H1 (cell line): ENCODE measurements at regions not wholly inside any gene's neighbourhood (a gene's known extent, or its start where the extent isn't known, plus 50 kb on each side); places are given as distances from the start of the nearest gene placed in this dataset.

Experiments
- CTCF ChIA-PET: fragments of 300-600 bp; sonication (Branson Sonifier 250); formaldehyde crosslinking; loops from one replicate; lab custom pipeline; 2021; ENCODE audit not compliant: partially characterized antibody; lab: Charles Lee
- POLR2A ChIA-PET: fragments of 300-600 bp; sonication (Branson Sonifier 250); formaldehyde crosslinking; loops from one replicate; lab custom pipeline; 2021; ENCODE audit warnings: inconsistent platforms; ENCODE audit not compliant: partially characterized antibody; lab: Charles Lee
- DNase-seq, 2 experiments: peaks; one replicate each; pipeline versions ENCODE4 v3.0.0 to v3.0.0-alpha.2; 2010 to 2022; ENCODE audit warnings: low spot score in 2 of 2, low read depth in 1 of 2, mixed read lengths in 1 of 2
- FAIRE-seq: peaks from 2 replicates; lab custom pipeline; 2011; peaks lifted over from hg19 to GRCh38; lab: Jason Lieb, UNC
- H2AFZ ChIP-seq: 2 replicates; pipeline ENCODE4 v1.8.1; 2012; ENCODE audit warnings: low read length, inconsistent platforms
- H2AK5ac ChIP-seq: 2 replicates; pipeline ENCODE4 v1.6.1; 2013; ENCODE audit warnings: low read depth, low read length
- H2BK120ac ChIP-seq: replicated peaks from 2 replicates; pipeline ENCODE3; 2013; ENCODE audit warnings: low read depth, low read length, inconsistent platforms
- H2BK12ac ChIP-seq: 2 replicates; pipeline ENCODE4 v1.6.1; 2013; ENCODE audit warnings: low read depth, low read length
- H2BK15ac ChIP-seq: 2 replicates; pipeline ENCODE4 v1.6.1; 2013; ENCODE audit warnings: low read length
- H2BK20ac ChIP-seq: 2 replicates; pipeline ENCODE4 v1.6.1; 2013; ENCODE audit warnings: low read length
- H2BK5ac ChIP-seq: 2 replicates; pipeline ENCODE4 v1.6.1; 2013; ENCODE audit warnings: low read depth, low read length
- H3K14ac ChIP-seq: 2 replicates; pipeline ENCODE4 v1.6.1; 2013; ENCODE audit warnings: inconsistent platforms; ENCODE audit not compliant: insufficient read length
- H3K18ac ChIP-seq: 2 replicates; pipeline ENCODE4 v1.6.1; 2013; ENCODE audit warnings: low read length; ENCODE audit errors: extremely low read depth
- H3K23ac ChIP-seq: 2 replicates; pipeline ENCODE4 v1.6.1; 2013; ENCODE audit warnings: inconsistent platforms; ENCODE audit not compliant: insufficient read length
- H3K23me2 ChIP-seq: 2 replicates; pipeline ENCODE4 v1.6.1; 2013; ENCODE audit warnings: low read depth, low read length
- H3K27ac ChIP-seq: 2 replicates; pipeline ENCODE4 v1.6.1; 2011; ENCODE audit warnings: low read depth, low read length, inconsistent platforms
- H3K27me3 ChIP-seq, 4 experiments: replicated peaks in 1 of 4; 1 replicate in 1 of 4; 2 replicates in 3 of 4; pipeline versions ENCODE4 v1.6.1 to v1.8.1; 2011 to 2013; ENCODE audit warnings: low read length in 3 of 4, mild to moderate bottlenecking in 3 of 4, inconsistent platforms in 2 of 4, mixed read lengths in 2 of 4, moderate library complexity in 1 of 4; ENCODE audit not compliant: control insufficient read depth in 3 of 4, insufficient read depth in 3 of 4; ENCODE audit errors: extremely low read depth in 1 of 4
- H3K36me3 ChIP-seq, 4 experiments: 2 replicates each; pipeline versions ENCODE4 v1.6.1 to v1.8.1; 2011 to 2013; ENCODE audit warnings: mild to moderate bottlenecking in 4 of 4, low read length in 3 of 4, moderate library complexity in 2 of 4, control low read depth in 1 of 4, inconsistent platforms in 1 of 4; ENCODE audit not compliant: insufficient read depth in 4 of 4, control insufficient read depth in 2 of 4
- H3K4ac ChIP-seq: replicated peaks from 2 replicates; pipeline ENCODE3; 2013; ENCODE audit warnings: low read length, low read depth, mixed read lengths, inconsistent platforms; ENCODE audit not compliant: insufficient read length
- H3K4me1 ChIP-seq, 4 experiments: replicated peaks in 1 of 4; 1 replicate in 1 of 4; 2 replicates in 3 of 4; pipeline versions ENCODE4 v1.6.1 to v1.8.1; 2011 to 2013; ENCODE audit warnings: low read length in 3 of 4, inconsistent platforms in 2 of 4, mixed read lengths in 1 of 4; ENCODE audit not compliant: insufficient read depth in 4 of 4, control insufficient read depth in 3 of 4
- H3K4me2 ChIP-seq, 2 experiments: 2 replicates each; pipeline versions ENCODE4 v1.6.1 to v1.8.1; 2011 to 2013; ENCODE audit warnings: low read depth in 2 of 2, low read length in 2 of 2, control low read depth in 1 of 2, inconsistent platforms in 1 of 2, mild to moderate bottlenecking in 1 of 2; ENCODE audit not compliant: insufficient read depth in 1 of 2
- H3K4me3 ChIP-seq, 4 experiments: fragments of 200-600, 300-600 bp in 1 of 4; sonication (generic), shearing (Covaris generic), sonication (Bioruptor Twin) in 1 of 4; 2 replicates each; pipeline versions ENCODE4 v1.5.1 to v1.8.1; 2011 to 2016; ENCODE audit warnings: low read length in 4 of 4, low read depth in 3 of 4, control low read depth in 2 of 4, inconsistent platforms in 2 of 4, mild to moderate bottlenecking in 2 of 4, mixed read lengths in 1 of 4, moderate library complexity in 1 of 4; ENCODE audit not compliant: insufficient read depth in 2 of 4; ENCODE audit errors: extremely low read depth in 1 of 4
- H3K56ac ChIP-seq: replicated peaks from 2 replicates; pipeline ENCODE3; 2013; ENCODE audit warnings: low read depth, mild to moderate bottlenecking, mixed read lengths, low read length, inconsistent platforms; ENCODE audit not compliant: insufficient read length
- H3K79me1 ChIP-seq: 2 replicates; pipeline ENCODE4 v1.6.1; 2013; ENCODE audit warnings: low read depth, low read length, control low read depth
- H3K79me2 ChIP-seq, 2 experiments: 2 replicates each; pipeline versions ENCODE4 v1.6.1 to v1.8.1; 2012 to 2013; ENCODE audit warnings: low read length in 2 of 2, mild to moderate bottlenecking in 2 of 2, inconsistent platforms in 1 of 2; ENCODE audit not compliant: insufficient read depth in 2 of 2, control insufficient read depth in 1 of 2
- H3K9ac ChIP-seq, 4 experiments: replicated peaks in 1 of 4; 1 replicate in 1 of 4; 2 replicates in 3 of 4; pipeline versions ENCODE4 v1.6.1 to v1.8.1; 2011 to 2013; ENCODE audit warnings: low read depth in 3 of 4, low read length in 3 of 4, control low read depth in 2 of 4, mild to moderate bottlenecking in 2 of 4, moderate library complexity in 2 of 4, inconsistent platforms in 1 of 4; ENCODE audit errors: extremely low read depth in 1 of 4
- H3K9me3 ChIP-seq, 2 experiments: 2 replicates each; pipeline versions ENCODE4 v1.6.1 to v1.8.1; 2012 to 2013; ENCODE audit warnings: mild to moderate bottlenecking in 2 of 2, moderate library complexity in 2 of 2, control low read depth in 1 of 2, inconsistent platforms in 1 of 2, low read depth in 1 of 2, low read length in 1 of 2, mixed read lengths in 1 of 2; ENCODE audit not compliant: insufficient read depth in 2 of 2
- H4K20me1 ChIP-seq, 2 experiments: replicated peaks in 1 of 2; 2 replicates each; pipeline versions ENCODE3 to v1.8.1; 2011 to 2013; ENCODE audit warnings: inconsistent platforms in 2 of 2, low read length in 2 of 2, mild to moderate bottlenecking in 1 of 2; ENCODE audit not compliant: insufficient read depth in 2 of 2, control insufficient read depth in 1 of 2
- H4K5ac ChIP-seq: 2 replicates; pipeline ENCODE4 v1.6.1; 2013; ENCODE audit warnings: low read length, low read depth, mixed read lengths, inconsistent platforms; ENCODE audit not compliant: insufficient read length
- H4K8ac ChIP-seq: 2 replicates; pipeline ENCODE4 v1.8.0; 2013; ENCODE audit warnings: mild to moderate bottlenecking, moderate library complexity, low read length, inconsistent platforms; ENCODE audit not compliant: insufficient read depth; ENCODE audit errors: extremely low read depth
- H4K91ac ChIP-seq: replicated peaks from 2 replicates; pipeline ENCODE3; 2013; ENCODE audit warnings: low read length, mixed read lengths, inconsistent platforms; ENCODE audit not compliant: insufficient read length
- FOSL1 ChIP-seq: IDR thresholded peaks from 2 replicates; pipeline ENCODE4 v1.6.1; 2011; ENCODE audit warnings: mild to moderate bottlenecking, low read depth, low read length, moderate library complexity; ENCODE audit not compliant: insufficient read depth
- KDM4A ChIP-seq: IDR thresholded peaks from one replicate; pipeline ENCODE4 v1.7.1; 2012; ENCODE audit warnings: low read depth, mild to moderate bottlenecking, moderate library complexity, low read length, inconsistent platforms; ENCODE audit not compliant: severe bottlenecking
- RAD21 ChIP-seq, 2 experiments: IDR thresholded peaks in 1 of 2; conservative IDR thresholded peaks in 1 of 2; 2 replicates each; pipeline ENCODE4 v1.6.1; 2011; ENCODE audit warnings: low read depth in 2 of 2, low read length in 2 of 2, improper control_type of control experiment in 1 of 2, inconsistent platforms in 1 of 2, mild to moderate bottlenecking in 1 of 2, moderate library complexity in 1 of 2
- RBBP5 ChIP-seq: IDR thresholded peaks from 2 replicates; pipeline ENCODE4 v1.7.1; 2012; ENCODE audit warnings: low read depth, mild to moderate bottlenecking, inconsistent platforms, low read length, moderate library complexity, borderline replicate concordance
- SIX5 ChIP-seq: IDR thresholded peaks from 2 replicates; pipeline ENCODE4 v1.6.1; 2011; ENCODE audit warnings: mild to moderate bottlenecking, low read depth, low read length
- ZNF274 ChIP-seq: IDR thresholded peaks from 2 replicates; pipeline ENCODE4 v1.7.0; 2012; ENCODE audit warnings: low read length, borderline replicate concordance; ENCODE audit errors: extremely low read depth
- WGBS, 2 experiments: shearing (Covaris generic) in 1 of 2; methylation state at CpG; one replicate each; pipeline versions ENCODE4 v1.1.6 to v1.1.7; 2013 to 2015; ENCODE audit warnings: low lambda C conversion rate in 2 of 2, mixed read lengths in 2 of 2, inconsistent platforms in 1 of 2, low coverage in 1 of 2, missing lambda C conversion rate in 1 of 2; ENCODE audit not compliant: insufficient replicate concordance in 2 of 2, insufficient coverage in 1 of 2, insufficient read length in 1 of 2; ENCODE audit errors: extremely low coverage in 1 of 2, missing lambda C conversion rate in 1 of 2; 5-methylcytosine and 5-hydroxymethylcytosine counted together

DNA sequence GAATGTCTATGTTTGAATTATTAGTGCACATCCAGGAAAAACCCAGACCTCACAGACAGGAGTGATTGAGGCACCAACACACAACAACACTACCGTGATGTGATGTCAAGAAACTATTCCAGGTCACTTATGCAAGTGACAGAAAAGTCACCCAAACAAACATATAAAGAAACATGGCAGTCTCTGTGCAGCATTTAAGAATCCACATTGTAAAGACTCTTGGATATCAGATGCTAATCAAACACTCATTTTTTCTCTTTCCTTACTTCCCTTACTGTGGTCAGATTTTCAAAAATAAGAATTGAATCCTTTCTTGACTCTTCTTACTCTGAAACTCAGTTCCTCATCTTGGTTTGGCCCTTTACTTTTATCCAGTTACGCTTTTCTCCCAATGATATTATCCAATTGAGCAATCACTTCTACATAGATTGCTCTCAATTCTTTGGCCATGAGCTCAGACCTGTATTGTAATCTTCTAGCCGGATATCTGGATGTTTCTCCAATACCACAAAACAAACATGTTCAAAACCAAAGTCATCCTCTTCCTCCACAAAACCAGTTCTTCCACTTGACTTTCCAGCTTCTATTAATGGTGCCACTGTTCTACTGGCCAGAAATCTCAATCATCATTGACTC lies 115.4 kb downstream of the DUSP6 start:
- Histone ChIP-seq H3K4me2 (no peak overlapping the region), H3K36me3 (no peaks in the 10 kb centered on the region), H2BK15ac (no peak overlapping the region), H2AFZ (no peak overlapping the region), H3K23ac (no peak overlapping the region), H4K20me1 (no peaks in the 10 kb centered on the region), H4K5ac (no peak overlapping the region), H3K23me2 (no peaks in the 10 kb centered on the region), H3K4me1 (peaks cover 0 to 2% (median 0%) of the 10 kb centered on the region in 4 experiments; a peak in 1 of 7 replicates), H2BK5ac (no peak overlapping the region), H2BK12ac (no peak overlapping the region), H2BK20ac (no peak overlapping the region), H3K4ac (no peak overlapping the region), H3K18ac (no peak overlapping the region), H3K9me3 (no peaks in the 10 kb centered on the region), H3K14ac (no peak overlapping the region), H4K8ac (no peak overlapping the region), H3K27ac (no peak overlapping the region), H3K56ac (no peak overlapping the region), H3K9ac (no peak overlapping the region), H2AK5ac (no peak overlapping the region), H3K79me1 (no peaks in the 10 kb centered on the region), H3K4me3 (no peak overlapping the region), H3K27me3 (no peaks in the 10 kb centered on the region), H2BK120ac (no peak overlapping the region), H4K91ac (no peak overlapping the region), H3K79me2 (no peaks in the 10 kb centered on the region)
- ChIA-PET CTCF (no interaction called here), POLR2A (interaction anchor here (0.6 kb wide), 1 partner anchor 11 kb away, joined by 3 read pairs; no protein-coding TSS in a partner anchor)
- WGBS, 2 experiments, result 93% methylated on average over 3 of the region's 3 CpGs; no CpG with 5 or more reads in 1 of the 2 experiments
- no peak for DNase-seq
- TF ChIP-seq KDM4A, result no peak
- TF ChIP-seq SIX5, result no peak
- TF ChIP-seq RAD21 (IDR thresholded peaks at IDR 0.05 in 1 of 2, conservative IDR thresholded peaks at IDR 0.05 in 1 of 2; ENCODE audit: low read depth in 2 of 2, low read length in 2 of 2), result no peak
- no peak for TF ChIP-seq FOSL1
- no peak for TF ChIP-seq RBBP5
- TF ChIP-seq ZNF274, result no peak
- FAIRE-seq, result no peak
